SU-DHL-6 (cell line): ENCODE measurements at regions not wholly inside any gene's neighbourhood (a gene's known extent, or its start where the extent isn't known, plus 50 kb on each side); places are given as distances from the start of the nearest gene placed in this dataset.

Experiments used
- H2AFZ ChIP-seq: fragments of 200-600 bp; sonication (generic); 2 replicates; pipeline ENCODE4 v1.6.1; 2014; ENCODE audit warnings: low read depth, mild to moderate bottlenecking, moderate library complexity, mixed read lengths, antibody characterized with exemption, low read length; ENCODE audit not compliant: severe bottlenecking
- H3F3A ChIP-seq: fragments of 200-600 bp; shearing (Covaris generic); 2 replicates; pipeline ENCODE4 v1.6.0; 2016; ENCODE audit warnings: antibody characterized with exemption, mild to moderate bottlenecking; ENCODE audit not compliant: insufficient read depth
- H3K27ac ChIP-seq: fragments of 200-600 bp; sonication (generic); 2 replicates; pipeline ENCODE4 v1.5.1; 2016; ENCODE audit warnings: low read depth, mild to moderate bottlenecking, low read length, moderate library complexity, mixed read lengths
- H3K27me3 ChIP-seq: fragments of 200-600 bp; sonication (generic), shearing (Covaris generic); 2 replicates; pipeline ENCODE4 v1.6.0; 2014; ENCODE audit warnings: mild to moderate bottlenecking, low read length
- H3K36me3 ChIP-seq: fragments of 200-600 bp; sonication (generic); 2 replicates; pipeline ENCODE4 v1.6.1; 2014; ENCODE audit warnings: mild to moderate bottlenecking, low read length, mixed read lengths
- H3K4me2 ChIP-seq: fragments of 300-600, 200-600 bp; shearing (Covaris generic), sonication (generic); 2 replicates; pipeline ENCODE4 v1.6.0; 2014; ENCODE audit warnings: low read length, low read depth, mild to moderate bottlenecking; ENCODE audit not compliant: poor library complexity, severe bottlenecking
- H3K4me3 ChIP-seq: fragments of 200-600 bp; sonication (generic); 2 replicates; pipeline ENCODE4 v1.5.1; 2014; ENCODE audit warnings: antibody characterized with exemption, low read length, mild to moderate bottlenecking, mixed read lengths; ENCODE audit not compliant: insufficient read depth, poor library complexity, severe bottlenecking
- H3K79me2 ChIP-seq: fragments of 200-600 bp; sonication (generic); 2 replicates; pipeline ENCODE4 v1.6.1; 2014; ENCODE audit warnings: mild to moderate bottlenecking, low read length, moderate library complexity; ENCODE audit not compliant: insufficient read depth
- H3K9ac ChIP-seq: fragments of 200-600 bp; sonication (generic); 2 replicates; pipeline ENCODE4 v1.7.0; 2014; ENCODE audit warnings: mild to moderate bottlenecking, low read length
- H3K9me2 ChIP-seq: fragments of 200-600 bp; sonication (generic); replicated peaks from 2 replicates; pipeline ENCODE4 v1.6.1; 2014; ENCODE audit warnings: low read length; ENCODE audit not compliant: insufficient read depth
- H3K9me3 ChIP-seq: fragments of 200-600 bp; sonication (generic); 2 replicates; pipeline ENCODE4 v1.6.1; 2014; ENCODE audit warnings: low read length, mixed read lengths; ENCODE audit not compliant: insufficient read depth
- H4K20me1 ChIP-seq: fragments of 200-600 bp; sonication (generic); 2 replicates; pipeline ENCODE4 v1.6.1; 2014; ENCODE audit warnings: low read depth, mild to moderate bottlenecking, antibody characterized with exemption, low read length, moderate library complexity, mixed read lengths
- CTCF ChIP-seq: fragments of 200-600 bp; sonication (generic); IDR thresholded peaks from one replicate; pipeline ENCODE4 v1.5.1; 2017; ENCODE audit warnings: antibody characterized with exemption, mild to moderate bottlenecking, low read length, moderate library complexity; ENCODE audit not compliant: insufficient read depth, poor library complexity, severe bottlenecking
- EZH2phosphoT487 ChIP-seq: fragments of 200-600 bp; sonication (generic), shearing (Covaris generic); conservative IDR thresholded peaks from 2 replicates; pipeline ENCODE4 v1.6.1; 2018; ENCODE audit warnings: mild to moderate bottlenecking, antibody characterized with exemption, low read length, moderate library complexity, mixed read lengths

DNA sequence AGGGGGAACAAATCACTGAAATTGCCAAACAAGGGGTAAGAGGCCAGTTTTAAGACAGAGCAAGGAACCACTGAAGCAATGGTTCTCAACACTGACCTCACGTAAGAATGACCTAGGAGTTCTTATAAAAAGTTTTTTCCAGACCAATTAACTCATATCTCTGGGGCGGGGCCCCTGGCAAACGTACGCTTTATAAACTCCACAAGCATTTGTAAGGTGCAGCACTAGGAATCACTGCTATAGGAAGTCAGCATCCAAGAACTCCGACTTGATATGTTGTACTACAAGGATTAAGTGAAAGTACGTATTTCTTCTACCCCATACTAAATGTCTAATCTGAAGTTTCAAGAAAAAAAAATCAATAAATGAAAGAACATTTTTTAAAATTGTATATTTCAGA is 269.9 kb downstream of the RCHY1 start:
- Histone ChIP-seq H3K4me3 (no peak overlapping the region), H3K36me3 (no peaks in the 10 kb centered on the region), H3K4me2 (no peak overlapping the region), H3K9me3 (no peaks in the 10 kb centered on the region), H3K27ac (no peak overlapping the region), H3K9me2 (no peaks in the 10 kb centered on the region), H3K79me2 (no peaks in the 10 kb centered on the region), H3K27me3 (no peaks in the 10 kb centered on the region), H3K9ac (no peak overlapping the region), H3F3A (no peaks in the 10 kb centered on the region), H4K20me1 (no peaks in the 10 kb centered on the region), H2AFZ (no peak overlapping the region)
- TF ChIP-seq EZH2phosphoT487, result no peak
- no peak for TF ChIP-seq CTCF

- H3K9me2 ChIP-seq, result no peaks in the 10 kb centered on the region
- no peak overlapping the region for H3K4me3 ChIP-seq
- no peaks in the 10 kb centered on the region for H3F3A ChIP-seq
- H2AFZ ChIP-seq, result no peak overlapping the region
- TF ChIP-seq EZH2phosphoT487, result no peak
- no peak for TF ChIP-seq CTCF
- no peaks in the 10 kb centered on the region for H3K27me3 ChIP-seq
- H4K20me1 ChIP-seq, result no peaks in the 10 kb centered on the region
- no peak overlapping the region for H3K27ac ChIP-seq
- no peak overlapping the region for H3K9ac ChIP-seq
- H3K79me2 ChIP-seq, result no peaks in the 10 kb centered on the region
- no peak overlapping the region for H3K4me2 ChIP-seq
- no peaks in the 10 kb centered on the region for H3K9me3 ChIP-seq
- H3K36me3 ChIP-seq, result no peaks in the 10 kb centered on the region
Observed at GRCh38 chr4:75243570-75243969, 270.6 kb downstream of the RCHY1 start.

DNA sequence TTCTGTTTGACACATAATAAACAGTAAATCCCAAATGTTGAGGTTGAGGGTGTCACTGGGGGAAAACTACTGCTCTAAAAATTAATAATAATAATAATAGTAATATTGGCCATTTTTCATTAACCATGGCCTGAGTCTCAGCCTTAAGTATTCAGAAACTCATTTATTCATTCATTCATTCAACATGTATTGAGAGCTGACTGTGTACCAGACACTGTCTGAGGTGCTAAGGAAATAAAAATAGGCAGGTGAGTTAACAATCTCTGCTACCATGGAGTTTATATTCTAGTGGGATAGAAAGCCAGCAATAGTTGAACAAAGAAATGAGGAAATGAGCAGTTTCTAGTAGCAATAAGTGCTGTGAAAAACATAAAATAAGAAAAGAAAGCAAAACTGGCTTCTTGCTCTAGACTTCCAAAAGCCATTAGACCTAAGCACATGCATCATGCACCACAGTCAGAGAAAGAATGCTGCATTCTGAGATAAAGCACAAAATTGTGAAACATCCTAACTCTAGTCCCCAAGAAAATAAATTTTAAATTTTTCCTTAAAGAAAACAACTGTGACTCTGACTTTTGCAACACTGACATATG is 278.7 kb downstream of the RCHY1 start:
- no peak for TF ChIP-seq EZH2phosphoT487
- no peak for TF ChIP-seq CTCF
- Histone ChIP-seq H3K27ac (no peak overlapping the region), H4K20me1 (no peaks in the 10 kb centered on the region), H3K4me2 (peak overlapping the region; percentile 22), H3K9me2 (no peaks in the 10 kb centered on the region), H3K36me3 (no peaks in the 10 kb centered on the region), H3K4me3 (no peak overlapping the region), H3K9me3 (no peaks in the 10 kb centered on the region), H3K27me3 (no peaks in the 10 kb centered on the region), H3K9ac (no peak overlapping the region), H3K79me2 (no peaks in the 10 kb centered on the region), H2AFZ (no peak overlapping the region), H3F3A (no peaks in the 10 kb centered on the region)
